Calu3 (cell line): ENCODE measurements at regions not wholly inside any gene's neighbourhood (a gene's known extent, or its start where the extent isn't known, plus 50 kb on each side); places are given as distances from the start of the nearest gene placed in this dataset.

Experiments
- BruUV-seq: library from RNA; stranded (reverse); fragments of 400-500 nt; replicated peaks from 2 replicates; lab custom pipeline; 2021; lab: Mats Ljungman, UMichigan
- CTCF ChIA-PET: fragments of 300-600 bp; sonication (Branson Sonifier 250); formaldehyde crosslinking; loops from one replicate; lab custom pipeline; 2022; ENCODE audit warnings: antibody characterized with exemption; lab: Charles Lee
- DNase-seq: peaks from one replicate; pipeline ENCODE4 v3.0.0; 2022
- H3K27ac Mint-ChIP-seq: one replicate; pipeline ENCODE4 v1.8.0; 2022; ENCODE audit warnings: mixed read lengths; ENCODE audit not compliant: unreplicated experiment
- H3K27me3 Mint-ChIP-seq: one replicate; pipeline ENCODE4 v1.8.0; 2022; ENCODE audit warnings: mixed read lengths; ENCODE audit not compliant: unreplicated experiment
- H3K36me3 Mint-ChIP-seq: one replicate; pipeline ENCODE4 v1.8.0; 2022; ENCODE audit warnings: mild to moderate bottlenecking, moderate library complexity, mixed read lengths; ENCODE audit not compliant: insufficient read depth, unreplicated experiment
- H3K4me1 Mint-ChIP-seq: one replicate; pipeline ENCODE4 v1.8.0; 2022; ENCODE audit warnings: mild to moderate bottlenecking, low read depth, mixed read lengths; ENCODE audit not compliant: unreplicated experiment
- H3K4me3 Mint-ChIP-seq: one replicate; pipeline ENCODE4 v1.8.0; 2022; ENCODE audit warnings: mild to moderate bottlenecking, low read depth, moderate library complexity, mixed read lengths; ENCODE audit not compliant: unreplicated experiment
- H3K9me3 Mint-ChIP-seq: one replicate; pipeline ENCODE4 v1.8.0; 2022; ENCODE audit warnings: low read depth, mixed read lengths; ENCODE audit not compliant: unreplicated experiment
- CTCF ChIP-seq: fragments of 200-600 bp; IDR thresholded peaks from one replicate; pipeline ENCODE4 v1.8.0; 2022; ENCODE audit warnings: antibody characterized with exemption; ENCODE audit not compliant: unreplicated experiment
- intact Hi-C: fragments of 100-400 bp; cut with micrococcal nuclease; formaldehyde crosslinking; loops from one replicate; pipeline ENCODE4 v1.10.0; 2022; ENCODE audit not compliant: unreplicated experiment

GRCh38 chr11:57871231-57871630, 109.6 kb downstream of the CTNND1 start:
- no peaks in the 10 kb centered on the region for H3K27me3 Mint-ChIP-seq
- BruUV-seq, result no TSS peak
- intact Hi-C loops, result no loop called here
- DNase-seq, result no peak
- CTCF ChIA-PET, result no interaction called here
- H3K9me3 Mint-ChIP-seq, result peaks cover 3% of the 10 kb centered on the region
- peaks cover 7% of the 10 kb centered on the region for H3K4me1 Mint-ChIP-seq
- no peak for TF ChIP-seq CTCF
- H3K27ac Mint-ChIP-seq, result no peak overlapping the region
- H3K4me3 Mint-ChIP-seq, result no peak overlapping the region
- H3K36me3 Mint-ChIP-seq, result no peaks in the 10 kb centered on the region

DNA sequence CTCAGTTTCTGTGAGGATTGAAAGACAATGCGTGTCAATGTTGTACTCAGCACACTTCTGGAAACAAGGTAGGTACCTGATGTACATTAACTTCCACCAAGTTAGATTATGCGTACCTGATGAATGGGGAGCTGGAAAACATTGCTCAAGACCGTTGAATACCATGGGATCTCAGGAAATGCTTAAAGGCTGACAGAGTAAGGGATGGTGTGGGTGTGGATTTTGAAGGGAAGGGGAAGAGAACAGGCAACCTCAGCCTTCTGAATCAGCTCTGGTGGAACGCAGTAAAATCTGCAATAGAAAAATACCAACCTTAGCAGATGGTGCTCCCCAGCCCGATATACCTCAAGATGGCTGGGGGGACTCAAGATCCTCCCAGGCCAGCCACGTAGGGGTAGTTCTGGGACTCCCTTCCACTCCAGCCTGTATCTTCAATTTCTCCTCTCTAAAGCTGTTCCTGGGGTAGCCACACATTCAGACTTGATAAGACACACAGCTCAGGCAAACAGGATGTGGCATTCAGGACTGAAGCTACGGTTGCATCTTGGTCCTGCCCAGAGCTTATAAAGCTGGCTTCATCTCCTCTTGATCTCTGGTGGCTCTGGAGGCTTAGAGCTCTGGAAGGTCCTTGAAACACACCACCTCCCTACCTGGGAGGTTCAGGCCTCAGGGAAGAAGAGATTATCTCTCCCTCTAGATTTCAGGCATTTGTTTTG, 111.8 kb downstream of the CTNND1 start:
- Mint-ChIP-seq H3K9me3 (no peaks in the 10 kb centered on the region), H3K27me3 (no peaks in the 10 kb centered on the region), H3K4me1 (peaks cover 7% of the 10 kb centered on the region), H3K36me3 (no peaks in the 10 kb centered on the region), H3K27ac (no peak overlapping the region), H3K4me3 (no peak overlapping the region)
- no peak for DNase-seq
- CTCF ChIA-PET, result no interaction called here
- TF ChIP-seq CTCF, result no peak
- no TSS peak for BruUV-seq
- intact Hi-C loops, result no loop called here

GRCh38 chr11:57874981-57875380, 113.4 kb downstream of the CTNND1 start:
- Mint-ChIP-seq H3K27ac (no peak overlapping the region), H3K4me1 (peaks cover 7% of the 10 kb centered on the region), H3K36me3 (no peaks in the 10 kb centered on the region), H3K27me3 (no peaks in the 10 kb centered on the region), H3K9me3 (no peaks in the 10 kb centered on the region), H3K4me3 (no peak overlapping the region)
- no peak for DNase-seq
- CTCF ChIA-PET, result no interaction called here
- no peak for TF ChIP-seq CTCF
- intact Hi-C loops, result no loop called here
- no TSS peak for BruUV-seq

GRCh38 chr11:57881647-57882046, 120.0 kb downstream of the CTNND1 start:
- intact Hi-C loops, result no loop called here
- H3K27me3 Mint-ChIP-seq, result no peaks in the 10 kb centered on the region
- no TSS peak for BruUV-seq
- no peaks in the 10 kb centered on the region for H3K4me1 Mint-ChIP-seq
- no peak for DNase-seq
- no peak overlapping the region for H3K27ac Mint-ChIP-seq
- TF ChIP-seq CTCF, result no peak
- H3K4me3 Mint-ChIP-seq, result no peak overlapping the region
- CTCF ChIA-PET, result no interaction called here
- H3K36me3 Mint-ChIP-seq, result no peaks in the 10 kb centered on the region
- H3K9me3 Mint-ChIP-seq, result no peaks in the 10 kb centered on the region
